PC-3 (cell line): ENCODE measurements at regions not wholly inside any gene's neighbourhood (a gene's known extent, or its start where the extent isn't known, plus 50 kb on each side); places are given as distances from the start of the nearest gene placed in this dataset.

ENCODE experiments used
- ATAC-seq: fragments of 200-7000 bp; cut with Tn5 transposase; 2 replicates; pipeline ENCODE4 v1.9.1; 2020; ENCODE audit warnings: mild to moderate bottlenecking, moderate library complexity
- BruUV-seq: library from RNA; stranded (reverse); fragments of 400-500 nt; replicated peaks from 2 replicates; lab custom pipeline; 2021; lab: Mats Ljungman, UMichigan
- CTCF ChIA-PET: fragments of 300-600 bp; sonication (Branson Sonifier 250); formaldehyde crosslinking; loops from one replicate; lab custom pipeline; 2022; ENCODE audit warnings: antibody characterized with exemption; lab: Charles Lee
- POLR2A ChIA-PET: fragments of 300-600 bp; sonication (Branson Sonifier 250); formaldehyde crosslinking; loops from one replicate; lab custom pipeline; 2022; ENCODE audit warnings: antibody characterized with exemption; ENCODE audit not compliant: unreplicated experiment; lab: Charles Lee
- DNase-seq: peaks from one replicate; pipeline ENCODE4 v3.0.0-alpha.2; 2015
- H2AFZ ChIP-seq: fragments of 300-600 bp; sonication (generic); 2 replicates; pipeline ENCODE4 v1.6.0; 2016; ENCODE audit warnings: antibody characterized with exemption, low read length
- H3F3A ChIP-seq: fragments of 300-600 bp; sonication (generic); one replicate; pipeline ENCODE4 v1.6.0; 2017; ENCODE audit warnings: antibody characterized with exemption, low read length, control low read depth, mild to moderate bottlenecking; ENCODE audit not compliant: unreplicated experiment
- H3K27ac ChIP-seq: fragments of 300-600 bp; sonication (generic); 2 replicates; pipeline ENCODE4 v1.5.1; 2016; ENCODE audit warnings: mild to moderate bottlenecking, low read length
- H3K27me3 ChIP-seq: fragments of 300-600 bp; sonication (generic); 2 replicates; pipeline ENCODE4 v1.6.1; 2016; ENCODE audit warnings: low read length, mixed read lengths
- H3K36me3 ChIP-seq: fragments of 300-600 bp; sonication (generic); 2 replicates; pipeline ENCODE4 v1.6.1; 2016; ENCODE audit warnings: low read depth, mixed run types, low read length, mixed read lengths
- H3K4me1 ChIP-seq: fragments of 300-600 bp; sonication (generic); 2 replicates; pipeline ENCODE4 v1.5.1; 2016; ENCODE audit warnings: low read length; ENCODE audit not compliant: insufficient read depth
- H3K4me2 ChIP-seq: fragments of 300-600 bp; sonication (generic); 2 replicates; pipeline ENCODE4 v1.6.0; 2016; ENCODE audit warnings: low read length
- H3K4me3 ChIP-seq: fragments of 300-600 bp; sonication (generic); 2 replicates; pipeline ENCODE4 v1.5.1; 2016; ENCODE audit warnings: mild to moderate bottlenecking, low read length, mixed read lengths
- H3K79me2 ChIP-seq: fragments of 300-600 bp; sonication (generic); 2 replicates; pipeline ENCODE4 v1.6.1; 2017; ENCODE audit warnings: low read length, mixed read lengths
- H3K9ac ChIP-seq: fragments of 300-600 bp; sonication (generic); 2 replicates; pipeline ENCODE4 v1.6.0; 2016; ENCODE audit warnings: mild to moderate bottlenecking, low read length
- H3K9me2 ChIP-seq: fragments of 300-600 bp; sonication (generic); replicated peaks from 2 replicates; pipeline ENCODE4 v1.6.1; 2016; ENCODE audit warnings: mixed run types, low read length, mixed read lengths
- H3K9me3 ChIP-seq: fragments of 300-600 bp; sonication (generic); 2 replicates; pipeline ENCODE4 v1.6.1; 2016; ENCODE audit warnings: low read length, mixed read lengths
- H4K20me1 ChIP-seq: fragments of 300-600 bp; sonication (generic); 2 replicates; pipeline ENCODE4 v1.6.1; 2016; ENCODE audit warnings: low read length, mixed read lengths
- EZH2 ChIP-seq: fragments of 300-600 bp; sonication (generic); IDR thresholded peaks from one replicate; pipeline ENCODE4 v1.6.1; 2017; ENCODE audit warnings: antibody characterized with exemption, mild to moderate bottlenecking, low read length; ENCODE audit not compliant: unreplicated experiment
- EZH2phosphoT487 ChIP-seq: fragments of 300-600 bp; sonication (generic); IDR thresholded peaks from 2 replicates; pipeline ENCODE4 v1.6.1; 2018; ENCODE audit warnings: mild to moderate bottlenecking, antibody characterized with exemption, low read length, borderline replicate concordance
- intact Hi-C: fragments of 100-400 bp; cut with micrococcal nuclease; formaldehyde crosslinking; loops from 2 replicates; pipeline ENCODE4 v1.9.0; 2023
- TF ChIP-seq, protein P1 (sequence below): fragments of 300-600 bp; sonication (generic); conservative IDR thresholded peaks from 2 replicates; pipeline ENCODE4 v1.5.1; 2017; ENCODE audit warnings: antibody characterized with exemption, low read depth, mild to moderate bottlenecking, low read length

DNA sequence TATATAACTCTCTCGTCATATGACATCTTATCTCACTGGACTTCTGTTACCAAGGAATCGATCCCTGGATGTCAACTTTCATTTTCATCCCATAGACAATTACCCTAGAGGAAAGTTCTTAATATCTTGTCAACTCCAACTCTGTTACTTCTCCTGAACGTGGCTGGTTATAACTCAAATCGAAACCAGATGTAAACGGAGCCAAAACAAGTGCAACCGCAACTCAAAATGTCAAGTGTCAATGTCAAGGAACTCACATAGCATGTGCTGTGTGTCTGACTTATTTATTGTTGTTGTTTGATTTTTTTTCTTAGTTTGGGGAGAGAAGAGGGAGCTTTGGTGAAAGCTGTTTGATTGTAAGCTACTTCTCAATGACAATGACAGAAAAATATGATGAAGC is 108.6 kb downstream of the VIP start:
- ATAC-seq (no peak), DNase-seq (no peak)
- no peaks in the 10 kb centered on the region for H4K20me1 ChIP-seq
- H3K36me3 ChIP-seq, result no peaks in the 10 kb centered on the region
- BruUV-seq, result no TSS peak
- POLR2A ChIA-PET, result no interaction called here
- H3K27ac ChIP-seq, result no peak overlapping the region
- no peak overlapping the region for H3K4me2 ChIP-seq
- H3K9me3 ChIP-seq, result no peaks in the 10 kb centered on the region
- intact Hi-C loops, result no loop called here
- TF ChIP-seq, protein P1, sequence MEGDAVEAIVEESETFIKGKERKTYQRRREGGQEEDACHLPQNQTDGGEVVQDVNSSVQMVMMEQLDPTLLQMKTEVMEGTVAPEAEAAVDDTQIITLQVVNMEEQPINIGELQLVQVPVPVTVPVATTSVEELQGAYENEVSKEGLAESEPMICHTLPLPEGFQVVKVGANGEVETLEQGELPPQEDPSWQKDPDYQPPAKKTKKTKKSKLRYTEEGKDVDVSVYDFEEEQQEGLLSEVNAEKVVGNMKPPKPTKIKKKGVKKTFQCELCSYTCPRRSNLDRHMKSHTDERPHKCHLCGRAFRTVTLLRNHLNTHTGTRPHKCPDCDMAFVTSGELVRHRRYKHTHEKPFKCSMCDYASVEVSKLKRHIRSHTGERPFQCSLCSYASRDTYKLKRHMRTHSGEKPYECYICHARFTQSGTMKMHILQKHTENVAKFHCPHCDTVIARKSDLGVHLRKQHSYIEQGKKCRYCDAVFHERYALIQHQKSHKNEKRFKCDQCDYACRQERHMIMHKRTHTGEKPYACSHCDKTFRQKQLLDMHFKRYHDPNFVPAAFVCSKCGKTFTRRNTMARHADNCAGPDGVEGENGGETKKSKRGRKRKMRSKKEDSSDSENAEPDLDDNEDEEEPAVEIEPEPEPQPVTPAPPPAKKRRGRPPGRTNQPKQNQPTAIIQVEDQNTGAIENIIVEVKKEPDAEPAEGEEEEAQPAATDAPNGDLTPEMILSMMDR, result no peak
- TF ChIP-seq EZH2 (no peak), EZH2phosphoT487 (no peak)
- H3K79me2 ChIP-seq, result no peaks in the 10 kb centered on the region
- H3K4me3 ChIP-seq, result no peak overlapping the region
- H3K9ac ChIP-seq, result no peak overlapping the region
- H3F3A ChIP-seq, result no peaks in the 10 kb centered on the region
- H3K9me2 ChIP-seq, result no peaks in the 10 kb centered on the region
- peaks cover 46% of the 10 kb centered on the region for H3K27me3 ChIP-seq
- no peaks in the 10 kb centered on the region for H3K4me1 ChIP-seq
- H2AFZ ChIP-seq, result no peak overlapping the region
- CTCF ChIA-PET, result no interaction called here

DNA sequence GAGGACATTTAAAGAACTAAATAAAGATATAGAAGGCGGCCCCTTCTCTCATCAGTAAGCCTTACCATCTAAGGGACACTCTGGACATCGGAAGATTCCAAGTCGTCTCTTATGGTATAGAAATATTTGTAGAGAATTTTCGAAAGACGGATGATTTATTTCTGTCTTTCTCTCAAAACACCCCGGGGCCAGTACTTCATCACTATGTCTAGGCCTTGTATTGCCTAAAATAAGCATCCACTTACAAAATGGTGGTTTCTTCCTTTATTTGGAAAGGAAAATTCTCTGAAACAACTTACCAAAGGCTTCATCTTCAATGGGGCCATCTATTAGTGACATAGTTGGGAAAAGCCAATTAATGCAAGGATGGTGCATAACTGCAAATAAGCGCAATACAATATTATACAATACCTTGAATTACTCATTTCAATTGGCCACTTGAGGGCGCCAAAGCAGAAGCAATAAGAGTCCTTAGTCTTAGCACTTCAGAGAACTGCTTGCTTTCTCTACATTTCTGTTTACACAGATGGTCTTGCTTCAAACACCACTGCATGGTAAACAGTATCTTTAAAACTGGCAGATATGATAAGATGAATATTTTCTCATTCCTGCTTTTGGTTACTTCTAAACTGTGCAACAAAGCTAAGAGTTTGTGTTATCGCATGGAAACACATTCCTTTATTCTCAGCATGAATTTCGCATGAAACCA is 113.2 kb downstream of the VIP start:
- ChIA-PET POLR2A (no interaction called here), CTCF (interaction anchor here (1.0 kb wide), 1 partner anchor 84 kb away, joined by 4 read pairs; no protein-coding TSS in a partner anchor)
- Histone ChIP-seq H3K79me2 (no peaks in the 10 kb centered on the region), H3K9me2 (no peaks in the 10 kb centered on the region), H3K4me2 (no peak overlapping the region), H3K36me3 (no peaks in the 10 kb centered on the region), H3K27ac (no peak overlapping the region), H3F3A (no peaks in the 10 kb centered on the region), H3K9ac (no peak overlapping the region), H3K4me3 (no peak overlapping the region), H4K20me1 (no peaks in the 10 kb centered on the region), H2AFZ (no peak overlapping the region), H3K9me3 (no peaks in the 10 kb centered on the region), H3K4me1 (no peaks in the 10 kb centered on the region), H3K27me3 (peaks cover 58% of the 10 kb centered on the region)
- DNase-seq (peak; percentile 74), ATAC-seq (peak; percentile 90)
- BruUV-seq, result no TSS peak
- no peak for TF ChIP-seq EZH2phosphoT487
- TF ChIP-seq, protein P1, result peak; percentile 75
- no peak for TF ChIP-seq EZH2
- intact Hi-C loops, result loop anchor here (1.0 to 10.0 kb wide), 3 partner anchors 85 to 451 kb away; no protein-coding TSS in a partner anchor

DNA sequence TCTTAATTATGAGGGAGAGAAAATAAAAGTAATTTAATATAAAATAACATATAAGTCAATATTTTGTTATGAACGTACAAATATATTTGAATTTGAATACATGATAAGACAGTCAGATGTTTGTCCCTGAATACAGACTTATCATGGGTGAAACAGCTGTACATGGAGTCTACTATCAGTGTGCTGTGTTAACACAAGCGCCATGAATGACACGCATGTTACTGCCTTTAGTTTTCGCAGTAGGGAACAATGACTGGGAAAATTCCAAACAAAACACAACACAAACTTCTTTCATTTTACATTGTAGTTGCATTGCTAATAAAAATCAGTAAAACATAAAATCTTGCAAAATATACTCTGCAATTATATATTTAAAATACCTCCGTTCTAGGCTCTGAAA is 108.6 kb downstream of the FBXO5 start:
- Histone ChIP-seq H3K79me2 (no peaks in the 10 kb centered on the region), H3K36me3 (no peaks in the 10 kb centered on the region), H3K27me3 (peaks cover 31% of the 10 kb centered on the region), H3K9ac (no peak overlapping the region), H3K4me3 (no peak overlapping the region), H3K9me2 (no peaks in the 10 kb centered on the region), H3K4me1 (no peaks in the 10 kb centered on the region), H3F3A (no peaks in the 10 kb centered on the region), H3K27ac (no peak overlapping the region), H2AFZ (no peak overlapping the region), H3K9me3 (no peaks in the 10 kb centered on the region), H3K4me2 (no peak overlapping the region), H4K20me1 (no peaks in the 10 kb centered on the region)
- TF ChIP-seq, protein P1, result no peak
- TF ChIP-seq EZH2phosphoT487, result no peak
- TF ChIP-seq EZH2, result no peak
- CTCF ChIA-PET, result no interaction called here
- POLR2A ChIA-PET, result no interaction called here
- DNase-seq, result no peak
- no TSS peak for BruUV-seq
- no peak for ATAC-seq
- intact Hi-C loops, result no loop called here
